IMR-90 (cell line): ENCODE measurements at regions not wholly inside any gene's neighbourhood (a gene's known extent, or its start where the extent isn't known, plus 50 kb on each side); places are given as distances from the start of the nearest gene placed in this dataset.

Experiments
- ATAC-seq: fragments of 200-7000 bp; cut with Tn5 transposase; 2 replicates; pipeline ENCODE4 v1.9.1; 2020; ENCODE audit warnings: low read depth, mild to moderate bottlenecking, moderate library complexity
- BruUV-seq: library from RNA; stranded (reverse); fragments of 400-500 nt; replicated peaks from 2 replicates; lab custom pipeline; 2021; lab: Mats Ljungman, UMichigan
- CTCF ChIA-PET: fragments of 300-600 bp; formaldehyde crosslinking; extraction: SDS; loops from one replicate; lab custom pipeline; 2021; ENCODE audit warnings: antibody characterized with exemption; lab: Yijun Ruan, JAX
- POLR2A ChIA-PET: fragments of 300-600 bp; sonication (Branson Sonifier 250); formaldehyde crosslinking; loops from one replicate; lab custom pipeline; 2022; ENCODE audit warnings: antibody characterized with exemption; ENCODE audit not compliant: unreplicated experiment; lab: Charles Lee
- DNase-seq: peaks from one replicate; pipeline ENCODE4 v3.0.0; 2013
- H2AFZ ChIP-seq: replicated peaks from 2 replicates; pipeline ENCODE3; 2013; ENCODE audit warnings: low read length, mild to moderate bottlenecking; ENCODE audit not compliant: poor library complexity
- H2AK5ac ChIP-seq: 2 replicates; pipeline ENCODE4 v1.6.1; 2013; ENCODE audit warnings: low read depth, low read length, inconsistent platforms
- H2AK9ac ChIP-seq: replicated peaks from 2 replicates; pipeline ENCODE3; 2013; ENCODE audit warnings: mild to moderate bottlenecking, low read depth, low read length, moderate library complexity; ENCODE audit not compliant: poor library complexity
- H2BK120ac ChIP-seq: 2 replicates; pipeline ENCODE4 v1.6.1; 2013; ENCODE audit warnings: low read depth, low read length, inconsistent platforms
- H2BK15ac ChIP-seq: 3 replicates; pipeline ENCODE4 v1.6.1; 2013; ENCODE audit warnings: low read depth, low read length, inconsistent platforms
- H2BK20ac ChIP-seq: 2 replicates; pipeline ENCODE4 v1.6.1; 2013; ENCODE audit warnings: low read depth, mild to moderate bottlenecking, inconsistent platforms, low read length, moderate library complexity
- H2BK5ac ChIP-seq: 2 replicates; pipeline ENCODE4 v1.6.1; 2013; ENCODE audit warnings: mild to moderate bottlenecking, low read depth, low read length, inconsistent platforms; ENCODE audit not compliant: poor library complexity, severe bottlenecking
- H3K14ac ChIP-seq: replicated peaks from 2 replicates; pipeline ENCODE4 v1.6.1; 2013; ENCODE audit warnings: low read depth, low read length, inconsistent platforms
- H3K18ac ChIP-seq: 2 replicates; pipeline ENCODE4 v1.6.1; 2013; ENCODE audit warnings: low read depth, low read length, control low read depth
- H3K23ac ChIP-seq: 2 replicates; pipeline ENCODE4 v1.6.1; 2013; ENCODE audit warnings: low read depth, low read length, inconsistent platforms
- H3K27ac ChIP-seq: 2 replicates; pipeline ENCODE4 v1.5.1; 2013; ENCODE audit warnings: mild to moderate bottlenecking, control low read depth, low read length; ENCODE audit not compliant: insufficient read depth
- H3K27me3 ChIP-seq: 2 replicates; pipeline ENCODE4 v1.6.1; 2013; ENCODE audit warnings: low read length; ENCODE audit not compliant: control insufficient read depth, insufficient read depth
- H3K36me3 ChIP-seq: 2 replicates; pipeline ENCODE4 v1.6.1; 2013; ENCODE audit warnings: low read length, mixed read lengths; ENCODE audit not compliant: control insufficient read depth, insufficient read depth
- H3K4ac ChIP-seq: 2 replicates; pipeline ENCODE4 v1.6.1; 2013; ENCODE audit warnings: low read depth, low read length, inconsistent platforms
- H3K4me1 ChIP-seq: 2 replicates; pipeline ENCODE4 v1.6.1; 2013; ENCODE audit warnings: low read length, mixed read lengths; ENCODE audit not compliant: control insufficient read depth, insufficient read depth
- H3K4me2 ChIP-seq: 2 replicates; pipeline ENCODE4 v1.6.1; 2013; ENCODE audit warnings: low read depth, mild to moderate bottlenecking, control low read depth, low read length, moderate library complexity
- H3K4me3 ChIP-seq: 2 replicates; pipeline ENCODE4 v1.5.1; 2013; ENCODE audit warnings: low read depth, mild to moderate bottlenecking, control low read depth, low read length, moderate library complexity; ENCODE audit not compliant: insufficient read depth
- H3K56ac ChIP-seq: 2 replicates; pipeline ENCODE4 v1.6.1; 2013; ENCODE audit warnings: low read length, inconsistent platforms; ENCODE audit not compliant: insufficient read depth; ENCODE audit errors: extremely low read depth
- H3K79me1 ChIP-seq, 2 experiments: 2 replicates each; pipeline ENCODE4 v1.6.1; 2013; ENCODE audit warnings: low read length in 2 of 2, inconsistent platforms in 1 of 2, low read depth in 1 of 2
- H3K9ac ChIP-seq: 2 replicates; pipeline ENCODE4 v1.6.1; 2013; ENCODE audit warnings: low read depth, low read length, control low read depth
- H3K9me1 ChIP-seq: 2 replicates; pipeline ENCODE4 v1.6.1; 2013; ENCODE audit warnings: low read length, inconsistent platforms; ENCODE audit not compliant: insufficient read depth
- H3K9me3 ChIP-seq: 2 replicates; pipeline ENCODE4 v1.6.1; 2013; ENCODE audit warnings: low read length; ENCODE audit not compliant: control insufficient read depth, insufficient read depth
- H4K20me1 ChIP-seq: 2 replicates; pipeline ENCODE4 v1.6.1; 2013; ENCODE audit warnings: low read length, inconsistent platforms; ENCODE audit not compliant: insufficient read depth
- H4K5ac ChIP-seq: 2 replicates; pipeline ENCODE4 v1.6.1; 2013; ENCODE audit warnings: mild to moderate bottlenecking, low read depth, low read length, control low read depth
- H4K8ac ChIP-seq, 2 experiments: 2 replicates each; pipeline ENCODE4 v1.6.1; 2013; ENCODE audit warnings: low read depth in 2 of 2, low read length in 2 of 2, control low read depth in 1 of 2, inconsistent platforms in 1 of 2
- H4K91ac ChIP-seq: 2 replicates; pipeline ENCODE4 v1.6.1; 2013; ENCODE audit warnings: low read depth, low read length, inconsistent platforms; ENCODE audit not compliant: insufficient read depth
- BHLHE40 ChIP-seq: fragments of 150-350 bp; IDR thresholded peaks from 2 replicates; pipeline ENCODE4 v1.6.1; 2016; ENCODE audit warnings: mild to moderate bottlenecking, low read depth, low read length
- CEBPB ChIP-seq: IDR thresholded peaks from 2 replicates; pipeline ENCODE4 v1.6.1; 2012; ENCODE audit warnings: low read depth, low read length, improper control_type of control experiment
- CHD1 ChIP-seq: IDR thresholded peaks from 2 replicates; pipeline ENCODE4 v1.6.1; 2012; ENCODE audit warnings: low read depth, low read length, improper control_type of control experiment
- CTCF ChIP-seq: conservative IDR thresholded peaks from 2 replicates; pipeline ENCODE4 v1.5.1; 2012; ENCODE audit warnings: mild to moderate bottlenecking, low read depth, low read length, improper control_type of control experiment
- ELK1 ChIP-seq: fragments of 150-350 bp; IDR thresholded peaks from 2 replicates; pipeline ENCODE4 v1.6.1; 2016; ENCODE audit warnings: low read depth, mild to moderate bottlenecking, low read length, moderate library complexity, borderline replicate concordance
- FOS ChIP-seq: fragments of 150-350 bp; IDR thresholded peaks from 2 replicates; pipeline ENCODE4 v1.6.1; 2016; ENCODE audit warnings: low read depth, low read length
- MAFK ChIP-seq: IDR thresholded peaks from 2 replicates; pipeline ENCODE4 v1.6.1; 2012; ENCODE audit warnings: low read depth, low read length, improper control_type of control experiment
- MAZ ChIP-seq: IDR thresholded peaks from 2 replicates; pipeline ENCODE4 v1.6.1; 2012; ENCODE audit warnings: low read depth, mild to moderate bottlenecking, low read length, improper control_type of control experiment, moderate library complexity, borderline replicate concordance
- MXI1 ChIP-seq: IDR thresholded peaks from 2 replicates; pipeline ENCODE4 v1.6.1; 2012; ENCODE audit warnings: low read depth, mild to moderate bottlenecking, low read length, moderate library complexity, borderline replicate concordance
- NFE2L2 ChIP-seq: fragments of 150-350 bp; IDR thresholded peaks from 2 replicates; pipeline ENCODE4 v1.6.1; 2016; ENCODE audit warnings: low read depth, mild to moderate bottlenecking, low read length
- POLR2A ChIP-seq: IDR thresholded peaks from 2 replicates; pipeline ENCODE4 v1.6.1; 2012; ENCODE audit warnings: mild to moderate bottlenecking, low read depth, low read length
- RAD21 ChIP-seq: IDR thresholded peaks from 2 replicates; pipeline ENCODE4 v1.6.1; 2012; ENCODE audit warnings: low read length, improper control_type of control experiment
- RCOR1 ChIP-seq: IDR thresholded peaks from 2 replicates; pipeline ENCODE4 v1.6.1; 2012; ENCODE audit warnings: mild to moderate bottlenecking, low read length, improper control_type of control experiment; ENCODE audit not compliant: insufficient replicate concordance
- RFX5 ChIP-seq: IDR thresholded peaks from 2 replicates; pipeline ENCODE4 v1.8.0; 2012; ENCODE audit warnings: low read depth, mild to moderate bottlenecking, low read length, moderate library complexity
- SMC3 ChIP-seq: fragments of 150-350 bp; IDR thresholded peaks from 2 replicates; pipeline ENCODE4 v1.6.1; 2016; ENCODE audit warnings: low read depth, mild to moderate bottlenecking, antibody characterized with exemption, low read length, moderate library complexity
- USF2 ChIP-seq: fragments of 150-350 bp; IDR thresholded peaks from 2 replicates; pipeline ENCODE4 v1.6.1; 2017; ENCODE audit warnings: mild to moderate bottlenecking, antibody characterized with exemption, low read length, low read depth
- WGBS, 2 experiments: methylation state at CpG; one replicate each; pipeline versions ENCODE4 v1.1.5 to v1.1.7; 2013; ENCODE audit warnings: missing lambda C conversion rate in 2 of 2; ENCODE audit not compliant: insufficient read length in 1 of 2; ENCODE audit errors: extremely low coverage in 2 of 2; 5-methylcytosine and 5-hydroxymethylcytosine counted together
- dilution Hi-C: fragments of 300-500 bp; cut with HindIII; formaldehyde crosslinking; loops from one replicate; pipeline ENCODE4 v1.14.3; 2018; ENCODE audit warnings: low sequenced_read_pairs; ENCODE audit not compliant: unreplicated experiment
- in situ Hi-C: fragments of 300-500 bp; cut with MboI; formaldehyde crosslinking; loops from 3 replicates; pipeline ENCODE4 v1.14.3; 2019; ENCODE audit warnings: low sequenced_read_pairs, inconsistent platforms, mixed read lengths
- intact Hi-C: fragments of 100-400 bp; cut with micrococcal nuclease; formaldehyde crosslinking; loops from 2 replicates; pipeline ENCODE4 v1.10.0; 2022

GRCh38 chr2:146659976-146660375 is 1184.9 kb upstream of the ACVR2A start:
- BruUV-seq = no TSS peak
- no peak overlapping the region; the same call in 1 of the 2 replicates for H4K5ac ChIP-seq
- H2AFZ ChIP-seq = no peak overlapping the region
- H3K9me3 ChIP-seq = no peaks in the 10 kb centered on the region
- H3K27me3 ChIP-seq = no peaks in the 10 kb centered on the region
- ChIA-PET POLR2A (no interaction called here), CTCF (no interaction called here)
- H2BK15ac ChIP-seq = peak overlapping the region; percentile 15; the same call in 1 of the 3 replicates
- no peak overlapping the region for H3K14ac ChIP-seq
- dilution Hi-C loops (no loop called here), intact Hi-C loops (loop anchor here (2.0 to 5.0 kb wide), 4 partner anchors 128 to 901 kb away; no protein-coding TSS in a partner anchor), in situ Hi-C loops (loop anchor here (10.0 kb wide), 1 partner anchor 895 kb away; no protein-coding TSS in a partner anchor)
- no peak overlapping the region for H3K4me2 ChIP-seq
- H4K20me1 ChIP-seq = no peaks in the 10 kb centered on the region
- H3K9me1 ChIP-seq = no peaks in the 10 kb centered on the region
- H3K23ac ChIP-seq = no peak overlapping the region
- H3K56ac ChIP-seq = no peak overlapping the region
- no peak for DNase-seq
- ATAC-seq = no peak
- H2AK5ac ChIP-seq = no peak overlapping the region
- no peak overlapping the region for H4K91ac ChIP-seq
- H3K36me3 ChIP-seq = no peaks in the 10 kb centered on the region
- no peak overlapping the region for H4K8ac ChIP-seq
- H2BK120ac ChIP-seq = no peak overlapping the region
- no peak overlapping the region; the same call in 1 of the 2 replicates for H3K4ac ChIP-seq
- no peak overlapping the region for H3K27ac ChIP-seq
- H3K9ac ChIP-seq = no peak overlapping the region
- no peak overlapping the region; the same call in 1 of the 2 replicates for H3K18ac ChIP-seq
- TF ChIP-seq MAFK (no peak), ELK1 (no peak), RAD21 (no peak), SMC3 (no peak), POLR2A (no peak), MAZ (no peak), NFE2L2 (no peak), USF2 (no peak), MXI1 (no peak), RFX5 (no peak), CHD1 (no peak), CEBPB (no peak), FOS (no peak), RCOR1 (no peak), BHLHE40 (no peak), CTCF (no peak)
- H2AK9ac ChIP-seq = no peak overlapping the region
- H3K79me1 ChIP-seq = no peaks in the 10 kb centered on the region
- H3K4me3 ChIP-seq = no peak overlapping the region
- no CpG with 5 or more reads among the region's 1 CpG for WGBS, 2 experiments
- H2BK5ac ChIP-seq = no peak overlapping the region
- H3K4me1 ChIP-seq = no peaks in the 10 kb centered on the region
- no peak overlapping the region for H2BK20ac ChIP-seq
